Kidney (tissue), 13 donors: ENCODE measurements at regions not wholly inside any gene's neighbourhood (a gene's known extent, or its start where the extent isn't known, plus 50 kb on each side); places are given as distances from the start of the nearest gene placed in this dataset.

ENCODE experiments used
- DNase-seq, 5 donors: peaks; one replicate each; pipeline ENCODE4 v3.0.0-alpha.2; 2013 to 2020
- FAIRE-seq: peaks from 2 replicates; lab custom pipeline; 2012; peaks lifted over from hg19 to GRCh38; lab: Jason Lieb, UNC
- H3K27ac ChIP-seq, 2 donors: one replicate each; pipeline ENCODE4 v1.7.0; 2013; ENCODE audit warnings: low read depth in 2 of 2, low read length in 2 of 2, inconsistent platforms in 1 of 2
- H3K27me3 ChIP-seq: one replicate; pipeline ENCODE4 v1.7.1; 2013; ENCODE audit warnings: low read length, inconsistent platforms; ENCODE audit not compliant: control insufficient read depth, insufficient read depth
- H3K36me3 ChIP-seq, 3 donors: one replicate each; pipeline versions ENCODE4 v1.7.0 to v1.7.1; 2013; ENCODE audit warnings: low read length in 3 of 3, control low read depth in 1 of 3, inconsistent platforms in 1 of 3; ENCODE audit not compliant: insufficient read depth in 3 of 3, control insufficient read depth in 2 of 3
- H3K4me1 ChIP-seq, 3 donors: one replicate each; pipeline versions ENCODE4 v1.7.0 to v1.7.1; 2013; ENCODE audit warnings: low read length in 3 of 3, inconsistent platforms in 1 of 3, low read depth in 1 of 3; ENCODE audit not compliant: control insufficient read depth in 2 of 3, insufficient read depth in 2 of 3
- H3K4me3 ChIP-seq, 3 donors: one replicate each; pipeline versions ENCODE4 v1.7.0 to v1.8.1; 2013; ENCODE audit warnings: low read length in 3 of 3, control low read depth in 1 of 3, inconsistent platforms in 1 of 3
- H3K9ac ChIP-seq, 3 donors: one replicate each; pipeline versions ENCODE4 v1.7.0 to v1.7.1; 2013; ENCODE audit warnings: low read length in 3 of 3, control low read depth in 1 of 3, inconsistent platforms in 1 of 3
- H3K9me3 ChIP-seq, 3 donors: one replicate each; pipeline versions ENCODE4 v1.7.0 to v1.7.1; 2013; ENCODE audit warnings: low read length in 3 of 3, control low read depth in 1 of 3, inconsistent platforms in 1 of 3; ENCODE audit not compliant: control insufficient read depth in 2 of 3, insufficient read depth in 1 of 3
- CTCF ChIP-seq: IDR thresholded peaks from 3 replicates; pipeline ENCODE4 v1.5.1; 2012; ENCODE audit warnings: mild to moderate bottlenecking, moderate library complexity, borderline replicate concordance; ENCODE audit not compliant: insufficient read depth; ENCODE audit errors: extremely low read depth
- intact Hi-C: fragments of 100-400 bp; cut with DNase I; formaldehyde crosslinking; loops from one replicate; pipeline ENCODE4 v1.11.1; 2022
- donor health status: control.
- donor health status: control.
- donor health status: control.
- donor health status: control.
- donor health status: control.
- donor health status: DM: yes; HTN: yes; CAD: no.
- donor health status: Normal renal cell carcinoma (clear cell type).

GRCh38 chr2:51220606-51221005 is 188.7 kb upstream of the NRXN1 start:
- peak in 1 of 5 donors; percentile 39 for DNase-seq

GRCh38 chr2:51220080-51220479 is 188.1 kb upstream of the NRXN1 start:
- no peaks in the 10 kb centered on the region for H3K9me3 ChIP-seq
- DNase-seq (no peak), FAIRE-seq (no peak)
- no peaks in the 10 kb centered on the region for H3K4me1 ChIP-seq
- no peaks in the 10 kb centered on the region for H3K27me3 ChIP-seq
- H3K9ac ChIP-seq, result no peak overlapping the region
- TF ChIP-seq CTCF, result no peak
- no peak overlapping the region for H3K4me3 ChIP-seq
- H3K27ac ChIP-seq, result no peak overlapping the region
- intact Hi-C loops, result no loop called here
- no peaks in the 10 kb centered on the region for H3K36me3 ChIP-seq

More at GRCh38 chr2:51220606-51221005, 188.7 kb upstream of the NRXN1 start:
- no peak for TF ChIP-seq CTCF
- Histone ChIP-seq H3K4me1 (no peaks in the 10 kb centered on the region), H3K27me3 (no peaks in the 10 kb centered on the region), H3K4me3 (no peak overlapping the region), H3K27ac (no peak overlapping the region), H3K9ac (no peak overlapping the region), H3K36me3 (no peaks in the 10 kb centered on the region), H3K9me3 (no peaks in the 10 kb centered on the region)
- no peak for FAIRE-seq
- intact Hi-C loops, result no loop called here

- Histone ChIP-seq H3K27me3 (no peaks in the 10 kb centered on the region), H3K9me3 (no peaks in the 10 kb centered on the region), H3K4me1 (no peaks in the 10 kb centered on the region), H3K36me3 (no peaks in the 10 kb centered on the region), H3K9ac (no peak overlapping the region), H3K27ac (no peak overlapping the region), H3K4me3 (no peak overlapping the region)
- FAIRE-seq (no peak), DNase-seq (no peak)
- TF ChIP-seq CTCF, result no peak
- intact Hi-C loops, result no loop called here
These were observed 187.5 kb upstream of the NRXN1 start for GRCh38 chr2:51219468-51219867.

GRCh38 chr2:51218047-51218446 is 186.1 kb upstream of the NRXN1 start:
- Histone ChIP-seq H3K4me1 (no peaks in the 10 kb centered on the region), H3K4me3 (no peak overlapping the region), H3K9ac (no peak overlapping the region), H3K27me3 (no peaks in the 10 kb centered on the region), H3K9me3 (no peaks in the 10 kb centered on the region), H3K27ac (no peak overlapping the region), H3K36me3 (no peaks in the 10 kb centered on the region)
- FAIRE-seq, result no peak
- intact Hi-C loops, result no loop called here
- no peak for DNase-seq
- no peak for TF ChIP-seq CTCF
